GM12878 (cell line): ENCODE measurements at regions not wholly inside any gene's neighbourhood (a gene's known extent, or its start where the extent isn't known, plus 50 kb on each side); places are given as distances from the start of the nearest gene placed in this dataset.

Source experiments
- ATAC-seq: fragments of 200-7000 bp; cut with Tn5 transposase; 3 replicates; pipeline ENCODE4 v1.9.1; 2020; ENCODE audit warnings: mild to moderate bottlenecking, moderate library complexity
- BruUV-seq: library from RNA; stranded (reverse); fragments of 400-500 nt; replicated peaks from 2 replicates; lab custom pipeline; 2021; lab: Mats Ljungman, UMichigan
- CTCF ChIA-PET: fragments of 300-600 bp; sonication (Branson Sonifier 250); formaldehyde crosslinking; extraction: SDS; loops from one replicate; lab custom pipeline; 2021; ENCODE audit warnings: inconsistent platforms; lab: Yijun Ruan, JAX
- POLR2A ChIA-PET: fragments of 350-600 bp; formaldehyde crosslinking; extraction: SDS; loops from one replicate; lab custom pipeline; 2021; ENCODE audit warnings: inconsistent platforms; lab: Charles Lee
- RAD21 ChIA-PET: fragments of 300-600 bp; sonication (Branson Sonifier 250); formaldehyde crosslinking; loops from one replicate; lab custom pipeline; 2023; ENCODE audit warnings: antibody characterized with exemption; ENCODE audit not compliant: unreplicated experiment; lab: Charles Lee
- SMC1A ChIA-PET: fragments of 300-600 bp; sonication (Branson Sonifier 250); formaldehyde crosslinking; loops from one replicate; lab custom pipeline; 2023; ENCODE audit not compliant: unreplicated experiment, uncharacterized antibody; lab: Charles Lee
- DNase-seq: peaks from one replicate; pipeline ENCODE4 v3.0.0-alpha.2; 2011; ENCODE audit warnings: low read depth, low spot score
- FAIRE-seq: peaks from 3 replicates; lab custom pipeline; 2011; peaks lifted over from hg19 to GRCh38; lab: Jason Lieb, UNC
- H2AFZ ChIP-seq: 2 replicates; pipeline ENCODE4 v1.6.0; 2011; ENCODE audit warnings: low read depth, low read length, control low read depth; ENCODE audit not compliant: control insufficient read depth
- H3K27ac ChIP-seq: 2 replicates; pipeline ENCODE4 v1.5.1; 2011; ENCODE audit warnings: control low read depth; ENCODE audit not compliant: control insufficient read depth, insufficient read depth
- H3K27me3 ChIP-seq, 2 experiments: replicated peaks in 1 of 2; 2 replicates each; pipeline versions ENCODE4 v1.6.0 to v1.6.1; 2011; ENCODE audit warnings: low read length in 1 of 2; ENCODE audit not compliant: control insufficient read depth in 2 of 2, insufficient read depth in 2 of 2
- H3K36me3 ChIP-seq, 2 experiments: 2 replicates each; pipeline ENCODE4 v1.5.1; 2011; ENCODE audit warnings: low read length in 1 of 2; ENCODE audit not compliant: control insufficient read depth in 2 of 2, insufficient read depth in 2 of 2
- H3K4me1 ChIP-seq: 2 replicates; pipeline ENCODE4 v1.6.1; 2011; ENCODE audit warnings: mild to moderate bottlenecking, low read length, moderate library complexity, mixed read lengths; ENCODE audit not compliant: control insufficient read depth, insufficient read depth
- H3K4me2 ChIP-seq: 2 replicates; pipeline ENCODE4 v1.6.0; 2011; ENCODE audit warnings: control low read depth; ENCODE audit not compliant: control insufficient read depth, insufficient read depth
- H3K4me3 ChIP-seq: fragments of 200-600 bp; sonication (generic); 2 replicates; pipeline ENCODE4 v1.5.1; 2016
- H3K79me2 ChIP-seq: 2 replicates; pipeline ENCODE4 v1.6.0; 2011; ENCODE audit warnings: low read length; ENCODE audit not compliant: control insufficient read depth, insufficient read depth
- H3K9ac ChIP-seq: 2 replicates; pipeline ENCODE4 v1.8.0; 2011; ENCODE audit warnings: low read length, control low read depth, mixed read lengths; ENCODE audit not compliant: control insufficient read depth, insufficient read depth
- H3K9me3 ChIP-seq: replicated peaks from 3 replicates; pipeline ENCODE4 v1.5.1; 2011; ENCODE audit warnings: mild to moderate bottlenecking, low read length; ENCODE audit not compliant: control insufficient read depth, insufficient read depth
- H4K20me1 ChIP-seq: 2 replicates; pipeline ENCODE4 v1.6.0; 2011; ENCODE audit not compliant: control insufficient read depth, insufficient read depth
- ATF2 ChIP-seq: IDR thresholded peaks from 2 replicates; pipeline ENCODE4 v1.6.1; 2012; ENCODE audit warnings: low read length, inconsistent platforms
- BCL3 ChIP-seq: IDR thresholded peaks from 2 replicates; pipeline ENCODE4 v1.6.1; 2011; ENCODE audit warnings: borderline replicate concordance, low read depth, mild to moderate bottlenecking, moderate library complexity, low read length; ENCODE audit not compliant: insufficient read depth, poor library complexity, severe bottlenecking
- CHD1 ChIP-seq: IDR thresholded peaks from 2 replicates; pipeline ENCODE4 v1.6.1; 2012; ENCODE audit warnings: low read depth, low read length, improper control_type of control experiment
- E2F8 ChIP-seq: fragments of 450-650 bp; IDR thresholded peaks from 2 replicates; pipeline ENCODE4 v1.6.1; 2018; ENCODE audit warnings: mild to moderate bottlenecking, low read depth, moderate library complexity; ENCODE audit not compliant: partially characterized antibody
- ESRRA ChIP-seq: IDR thresholded peaks from 2 replicates; pipeline ENCODE4 v1.6.1; 2012; ENCODE audit warnings: mild to moderate bottlenecking, low read length, improper control_type of control experiment
- EZH2 ChIP-seq: IDR thresholded peaks from 2 replicates; pipeline ENCODE4 v1.6.1; 2012; ENCODE audit warnings: low read depth, mild to moderate bottlenecking, control low read depth, inconsistent platforms, low read length, borderline replicate concordance; ENCODE audit not compliant: control insufficient read depth
- GATAD2B ChIP-seq: fragments of 450-650 bp; conservative IDR thresholded peaks from 2 replicates; pipeline ENCODE4 v1.6.1; 2017; ENCODE audit warnings: low read depth, mild to moderate bottlenecking, moderate library complexity
- HCFC1 ChIP-seq: fragments of 150-350 bp; IDR thresholded peaks from 2 replicates; pipeline ENCODE4 v1.6.1; 2014; ENCODE audit warnings: low read length
- RAD51 ChIP-seq: fragments of 450-650 bp; IDR thresholded peaks from 2 replicates; pipeline ENCODE4 v1.6.1; 2016; ENCODE audit warnings: moderate library complexity, mild to moderate bottlenecking, inconsistent platforms
- SMC3 ChIP-seq: IDR thresholded peaks from 2 replicates; pipeline ENCODE4 v1.6.1; 2011; ENCODE audit warnings: low read length, improper control_type of control experiment, borderline replicate concordance
- SRF ChIP-seq, 2 experiments: IDR thresholded peaks; 2 replicates each; pipeline ENCODE4 v1.6.1; 2011; ENCODE audit warnings: low read depth in 2 of 2, low read length in 2 of 2, mild to moderate bottlenecking in 1 of 2, moderate library complexity in 1 of 2
- USF2 ChIP-seq: IDR thresholded peaks from 2 replicates; pipeline ENCODE4 v1.6.1; 2011; ENCODE audit warnings: low read depth, low read length, improper control_type of control experiment, borderline replicate concordance
- ZSCAN29 ChIP-seq: fragments of 450-650 bp; IDR thresholded peaks from 2 replicates; pipeline ENCODE4 v1.6.1; 2017; ENCODE audit warnings: mild to moderate bottlenecking, moderate library complexity
- WGBS: methylation state at CpG from one replicate; pipeline ENCODE4 v1.1.6; 2016; ENCODE audit warnings: low lambda C conversion rate; ENCODE audit not compliant: insufficient replicate concordance, insufficient coverage; ENCODE audit errors: missing lambda C conversion rate; 5-methylcytosine and 5-hydroxymethylcytosine counted together
- in situ Hi-C: fragments of 300-500 bp; cut with MboI; formaldehyde crosslinking; loops from 9 replicates; pipeline ENCODE4 v1.14.3; 2018; ENCODE audit warnings: mixed read lengths
- intact Hi-C: fragments of 100-400 bp; cut with micrococcal nuclease; formaldehyde crosslinking; loops from one replicate; pipeline ENCODE4 v1.14.2; 2022; ENCODE audit not compliant: unreplicated experiment

GRCh38 chr2:45260946-45261345, 251.7 kb upstream of the SIX2 start:
- Histone ChIP-seq H3K4me1 (no peaks in the 10 kb centered on the region), H3K4me3 (no peak overlapping the region), H3K27me3 (no peaks in the 10 kb centered on the region; a peak in 4 of 4 replicates), H2AFZ (no peak overlapping the region), H3K9me3 (peaks cover 5% of the 10 kb centered on the region; the same call in 2 of the 3 replicates), H3K79me2 (no peaks in the 10 kb centered on the region), H3K4me2 (no peak overlapping the region), H3K36me3 (no peaks in the 10 kb centered on the region), H3K27ac (no peak overlapping the region), H3K9ac (no peak overlapping the region), H4K20me1 (no peaks in the 10 kb centered on the region)
- no peak for ATAC-seq
- DNase-seq: no peak
- 0% methylated on average over 5 of the region's 5 CpGs for WGBS
- ChIA-PET SMC1A (interaction anchor here (0.9 kb wide), 1 partner anchor 37 kb away, joined by 3 read pairs; no protein-coding TSS in a partner anchor), RAD21 (no interaction called here), CTCF (no interaction called here), POLR2A (no interaction called here)
- no TSS peak for BruUV-seq
- no peak for TF ChIP-seq EZH2
- no peak for TF ChIP-seq CHD1
- TF ChIP-seq SRF (IDR thresholded peaks at IDR 0.05; ENCODE audit: low read depth in 2 of 2, low read length in 2 of 2): no peak
- no peak for TF ChIP-seq HCFC1
- TF ChIP-seq USF2: no peak
- no peak for TF ChIP-seq ESRRA
- no peak for TF ChIP-seq GATAD2B
- TF ChIP-seq ZSCAN29: no peak
- TF ChIP-seq RAD51: no peak
- TF ChIP-seq BCL3: no peak
- TF ChIP-seq ATF2: no peak
- no peak for TF ChIP-seq SMC3
- TF ChIP-seq E2F8: no peak
- intact Hi-C loops: no loop called here
- in situ Hi-C loops: no loop called here
- FAIRE-seq: no peak
